ENCODE measurements at regions not wholly inside any gene's neighbourhood (a gene's known extent, or its start where the extent isn't known, plus 50 kb on each side); places are given as distances from the start of the nearest gene placed in this dataset.
A peak's percentile ranks its signal among the peaks of the same experiment; 100 is the strongest.

DNA sequence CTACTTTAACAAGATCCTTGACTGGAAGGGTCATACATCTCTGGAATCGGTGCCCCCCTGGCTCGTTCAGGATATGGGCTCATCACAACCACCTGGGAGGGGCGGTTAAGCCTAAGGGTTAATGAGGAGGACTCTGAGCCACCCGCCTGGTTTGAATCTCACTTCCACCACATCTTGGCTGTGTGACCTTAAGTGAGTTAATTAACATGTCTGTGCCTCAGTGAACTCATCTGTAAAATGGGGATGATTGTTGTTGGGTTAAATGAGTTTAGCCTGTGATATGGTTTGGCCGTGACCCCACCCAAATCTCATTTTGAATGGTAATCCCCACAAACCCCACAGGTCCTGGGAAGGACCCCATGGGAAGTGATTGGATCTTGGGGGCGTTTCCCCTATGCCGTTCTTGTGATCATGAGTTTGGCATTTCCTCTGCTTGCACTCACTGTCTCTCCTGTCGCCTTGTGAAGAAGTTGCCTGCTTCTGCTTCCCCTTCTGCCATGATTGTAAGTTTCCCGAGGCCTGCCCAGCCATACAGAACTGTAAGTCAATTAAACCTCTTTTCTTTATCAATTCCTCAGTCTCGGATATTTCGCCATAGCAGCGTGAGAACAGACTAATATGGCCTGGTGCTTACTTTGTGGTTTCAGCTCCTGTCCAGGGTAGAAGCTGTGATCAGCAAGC, 214.0 kb upstream of the CIBAR2 start:
- TF ChIP-seq MAFK (IDR thresholded peaks at IDR 0.05; ENCODE audit: low read depth, low read length) (no peak), RFX5 (IDR thresholded peaks at IDR 0.05; ENCODE audit: low read depth, low read length) (no peak), POLR2A (IDR thresholded peaks at IDR 0.05; ENCODE audit: low read depth, low read length) (no peak), SMC3 (IDR thresholded peaks at IDR 0.05; ENCODE audit: low read depth, low read length) (no peak), RAD21 (IDR thresholded peaks at IDR 0.05; ENCODE audit: low read length) (no peak), CEBPB (IDR thresholded peaks at IDR 0.05; ENCODE audit: low read depth, low read length) (peak; percentile 39), BHLHE40 (IDR thresholded peaks at IDR 0.05; ENCODE audit: low read depth, low read length) (no peak), RCOR1 (IDR thresholded peaks at IDR 0.05; ENCODE audit: insufficient replicate concordance, low read length) (no peak)
- TF ChIP-seq, protein P1, sequence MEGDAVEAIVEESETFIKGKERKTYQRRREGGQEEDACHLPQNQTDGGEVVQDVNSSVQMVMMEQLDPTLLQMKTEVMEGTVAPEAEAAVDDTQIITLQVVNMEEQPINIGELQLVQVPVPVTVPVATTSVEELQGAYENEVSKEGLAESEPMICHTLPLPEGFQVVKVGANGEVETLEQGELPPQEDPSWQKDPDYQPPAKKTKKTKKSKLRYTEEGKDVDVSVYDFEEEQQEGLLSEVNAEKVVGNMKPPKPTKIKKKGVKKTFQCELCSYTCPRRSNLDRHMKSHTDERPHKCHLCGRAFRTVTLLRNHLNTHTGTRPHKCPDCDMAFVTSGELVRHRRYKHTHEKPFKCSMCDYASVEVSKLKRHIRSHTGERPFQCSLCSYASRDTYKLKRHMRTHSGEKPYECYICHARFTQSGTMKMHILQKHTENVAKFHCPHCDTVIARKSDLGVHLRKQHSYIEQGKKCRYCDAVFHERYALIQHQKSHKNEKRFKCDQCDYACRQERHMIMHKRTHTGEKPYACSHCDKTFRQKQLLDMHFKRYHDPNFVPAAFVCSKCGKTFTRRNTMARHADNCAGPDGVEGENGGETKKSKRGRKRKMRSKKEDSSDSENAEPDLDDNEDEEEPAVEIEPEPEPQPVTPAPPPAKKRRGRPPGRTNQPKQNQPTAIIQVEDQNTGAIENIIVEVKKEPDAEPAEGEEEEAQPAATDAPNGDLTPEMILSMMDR (conservative IDR thresholded peaks at IDR 0.05; ENCODE audit: low read depth, low read length) = no peak

Measured in IMR-90 (cell line).